Loucy (cell line): ENCODE measurements at regions not wholly inside any gene's neighbourhood (a gene's known extent, or its start where the extent isn't known, plus 50 kb on each side); places are given as distances from the start of the nearest gene placed in this dataset.
A peak's percentile ranks its signal among the peaks of the same experiment; 100 is the strongest.

ENCODE experiments used
- H2AFZ ChIP-seq: fragments of 200-600 bp; sonication (generic); 2 replicates; pipeline ENCODE4 v1.6.0; 2016; ENCODE audit warnings: antibody characterized with exemption, mild to moderate bottlenecking, low read length, moderate library complexity
- H3F3A ChIP-seq: fragments of 200-600 bp; 2 replicates; pipeline ENCODE4 v1.6.0; 2016; ENCODE audit warnings: antibody characterized with exemption, low read depth, mild to moderate bottlenecking
- H3K27me3 ChIP-seq: fragments of 200-600 bp; sonication (generic); 2 replicates; pipeline ENCODE4 v1.6.1; 2014; ENCODE audit warnings: low read length, mild to moderate bottlenecking; ENCODE audit not compliant: insufficient read depth, poor library complexity, severe bottlenecking
- H3K36me3 ChIP-seq: fragments of 200-600 bp; sonication (generic); 2 replicates; pipeline ENCODE4 v1.6.1; 2016; ENCODE audit warnings: low read length; ENCODE audit not compliant: insufficient read depth
- H3K4me1 ChIP-seq: fragments of 200-600 bp; sonication (generic); 2 replicates; pipeline ENCODE4 v1.5.1; 2014; ENCODE audit warnings: low read length, mild to moderate bottlenecking; ENCODE audit not compliant: insufficient read depth, poor library complexity, severe bottlenecking
- H3K4me2 ChIP-seq: fragments of 200-600 bp; sonication (generic); 2 replicates; pipeline ENCODE4 v1.6.0; 2014; ENCODE audit warnings: antibody characterized with exemption, low read length, low read depth, mild to moderate bottlenecking; ENCODE audit not compliant: poor library complexity, severe bottlenecking
- H3K4me3 ChIP-seq: fragments of 200-600 bp; sonication (generic); 2 replicates; pipeline ENCODE4 v1.5.1; 2014; ENCODE audit warnings: low read length, mild to moderate bottlenecking, mixed read lengths; ENCODE audit not compliant: poor library complexity, severe bottlenecking
- H3K79me2 ChIP-seq: fragments of 200-600 bp; sonication (generic); 2 replicates; pipeline ENCODE4 v1.6.1; 2014; ENCODE audit warnings: low read length; ENCODE audit not compliant: insufficient read depth
- H3K9ac ChIP-seq: fragments of 200-600 bp; sonication (generic); 2 replicates; pipeline ENCODE4 v1.6.0; 2014; ENCODE audit warnings: mild to moderate bottlenecking, low read depth, low read length, moderate library complexity; ENCODE audit not compliant: poor library complexity, severe bottlenecking
- H3K9me2 ChIP-seq: fragments of 200-600 bp; sonication (generic); replicated peaks from 2 replicates; pipeline ENCODE4 v1.6.1; 2016; ENCODE audit warnings: low read depth, low read length, mixed read lengths
- H3K9me3 ChIP-seq: fragments of 200-600 bp; sonication (generic); 2 replicates; pipeline ENCODE4 v1.6.1; 2014; ENCODE audit warnings: mild to moderate bottlenecking, antibody characterized with exemption, low read length, low read depth; ENCODE audit not compliant: insufficient read depth
- H4K20me1 ChIP-seq: fragments of 200-600 bp; sonication (generic); 2 replicates; pipeline ENCODE4 v1.6.0; 2014; ENCODE audit warnings: antibody characterized with exemption, low read length, mild to moderate bottlenecking; ENCODE audit not compliant: insufficient read depth, poor library complexity, severe bottlenecking
- EZH2phosphoT487 ChIP-seq: fragments of 200-600 bp; IDR thresholded peaks from 2 replicates; pipeline ENCODE4 v1.6.1; 2018; ENCODE audit warnings: antibody characterized with exemption, mild to moderate bottlenecking, moderate library complexity, borderline replicate concordance
- TF ChIP-seq, protein P1 (sequence below): fragments of 200-600 bp; sonication (generic); conservative IDR thresholded peaks from 2 replicates; pipeline ENCODE4 v1.5.1; 2014; ENCODE audit warnings: mild to moderate bottlenecking, antibody characterized with exemption, low read length

GRCh38 chr11:70755410-70756158 lies 357.3 kb downstream of the CTTN start:
- H3K36me3 ChIP-seq = no peaks in the 10 kb centered on the region
- no peaks in the 10 kb centered on the region for H4K20me1 ChIP-seq
- peaks cover 6% of the 10 kb centered on the region; the same call in 1 of the 2 replicates for H3K9me3 ChIP-seq
- H3K79me2 ChIP-seq = no peaks in the 10 kb centered on the region
- no peak overlapping the region for H2AFZ ChIP-seq
- no peaks in the 10 kb centered on the region for H3K9me2 ChIP-seq
- no peaks in the 10 kb centered on the region for H3K4me1 ChIP-seq
- no peak overlapping the region for H3K9ac ChIP-seq
- TF ChIP-seq, protein P1, sequence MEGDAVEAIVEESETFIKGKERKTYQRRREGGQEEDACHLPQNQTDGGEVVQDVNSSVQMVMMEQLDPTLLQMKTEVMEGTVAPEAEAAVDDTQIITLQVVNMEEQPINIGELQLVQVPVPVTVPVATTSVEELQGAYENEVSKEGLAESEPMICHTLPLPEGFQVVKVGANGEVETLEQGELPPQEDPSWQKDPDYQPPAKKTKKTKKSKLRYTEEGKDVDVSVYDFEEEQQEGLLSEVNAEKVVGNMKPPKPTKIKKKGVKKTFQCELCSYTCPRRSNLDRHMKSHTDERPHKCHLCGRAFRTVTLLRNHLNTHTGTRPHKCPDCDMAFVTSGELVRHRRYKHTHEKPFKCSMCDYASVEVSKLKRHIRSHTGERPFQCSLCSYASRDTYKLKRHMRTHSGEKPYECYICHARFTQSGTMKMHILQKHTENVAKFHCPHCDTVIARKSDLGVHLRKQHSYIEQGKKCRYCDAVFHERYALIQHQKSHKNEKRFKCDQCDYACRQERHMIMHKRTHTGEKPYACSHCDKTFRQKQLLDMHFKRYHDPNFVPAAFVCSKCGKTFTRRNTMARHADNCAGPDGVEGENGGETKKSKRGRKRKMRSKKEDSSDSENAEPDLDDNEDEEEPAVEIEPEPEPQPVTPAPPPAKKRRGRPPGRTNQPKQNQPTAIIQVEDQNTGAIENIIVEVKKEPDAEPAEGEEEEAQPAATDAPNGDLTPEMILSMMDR = peak; percentile 65
- no peak for TF ChIP-seq EZH2phosphoT487
- no peak overlapping the region for H3K4me2 ChIP-seq
- no peak overlapping the region for H3K4me3 ChIP-seq
- no peaks in the 10 kb centered on the region for H3K27me3 ChIP-seq
- no peaks in the 10 kb centered on the region for H3F3A ChIP-seq

DNA sequence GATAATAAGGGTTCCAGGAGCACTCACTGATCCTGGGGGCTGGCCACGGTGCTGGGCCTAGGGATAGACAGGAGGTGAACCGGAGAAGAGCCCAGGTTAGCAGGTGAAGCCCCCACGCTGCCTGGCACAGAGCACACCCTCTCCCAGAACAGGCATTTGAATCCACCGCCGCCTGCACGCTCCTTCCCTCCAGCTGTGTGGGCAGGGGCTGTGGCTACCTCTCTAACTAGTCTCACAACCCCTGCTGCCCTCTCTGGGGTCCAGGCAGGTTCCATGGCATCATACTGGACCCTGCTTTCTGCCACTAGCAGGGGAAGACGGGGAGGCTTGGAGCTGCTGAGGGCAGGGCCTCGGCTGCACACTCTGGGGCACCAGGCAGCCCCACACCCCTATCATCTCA lies 358.0 kb downstream of the CTTN start:
- H2AFZ ChIP-seq = no peak overlapping the region
- peaks cover 7% of the 10 kb centered on the region; the same call in 1 of the 2 replicates for H3K9me3 ChIP-seq
- no peaks in the 10 kb centered on the region for H3K27me3 ChIP-seq
- TF ChIP-seq, protein P1 = no peak
- TF ChIP-seq EZH2phosphoT487 = no peak
- no peaks in the 10 kb centered on the region for H3K9me2 ChIP-seq
- no peak overlapping the region for H3K4me2 ChIP-seq
- no peak overlapping the region for H3K4me3 ChIP-seq
- no peaks in the 10 kb centered on the region for H4K20me1 ChIP-seq
- no peaks in the 10 kb centered on the region for H3F3A ChIP-seq
- no peaks in the 10 kb centered on the region for H3K4me1 ChIP-seq
- no peaks in the 10 kb centered on the region for H3K36me3 ChIP-seq
- H3K79me2 ChIP-seq = no peaks in the 10 kb centered on the region
- no peak overlapping the region for H3K9ac ChIP-seq

GRCh38 chr11:70756756-70757155 lies 358.4 kb downstream of the CTTN start:
- TF ChIP-seq, protein P1 = no peak
- Histone ChIP-seq H3K27me3 (no peaks in the 10 kb centered on the region), H3K9ac (no peak overlapping the region), H3K4me2 (no peak overlapping the region), H3K4me3 (no peak overlapping the region), H3K79me2 (no peaks in the 10 kb centered on the region), H2AFZ (no peak overlapping the region), H3K36me3 (no peaks in the 10 kb centered on the region), H3K9me2 (no peaks in the 10 kb centered on the region), H3K4me1 (no peaks in the 10 kb centered on the region), H3F3A (no peaks in the 10 kb centered on the region), H3K9me3 (peaks cover 10% of the 10 kb centered on the region; the same call in 1 of the 2 replicates), H4K20me1 (no peaks in the 10 kb centered on the region)
